IMR-90 (cell line): ENCODE measurements at regions not wholly inside any gene's neighbourhood (a gene's known extent, or its start where the extent isn't known, plus 50 kb on each side); places are given as distances from the start of the nearest gene placed in this dataset.

ENCODE experiments used
- ATAC-seq: fragments of 200-7000 bp; cut with Tn5 transposase; 2 replicates; pipeline ENCODE4 v1.9.1; 2020; ENCODE audit warnings: low read depth, mild to moderate bottlenecking, moderate library complexity
- BruUV-seq: library from RNA; stranded (reverse); fragments of 400-500 nt; replicated peaks from 2 replicates; lab custom pipeline; 2021; lab: Mats Ljungman, UMichigan
- CTCF ChIA-PET: fragments of 300-600 bp; formaldehyde crosslinking; extraction: SDS; loops from one replicate; lab custom pipeline; 2021; ENCODE audit warnings: antibody characterized with exemption; lab: Yijun Ruan, JAX
- POLR2A ChIA-PET: fragments of 300-600 bp; sonication (Branson Sonifier 250); formaldehyde crosslinking; loops from one replicate; lab custom pipeline; 2022; ENCODE audit warnings: antibody characterized with exemption; ENCODE audit not compliant: unreplicated experiment; lab: Charles Lee
- DNase-seq: peaks from one replicate; pipeline ENCODE4 v3.0.0; 2013
- H2AFZ ChIP-seq: replicated peaks from 2 replicates; pipeline ENCODE3; 2013; ENCODE audit warnings: low read length, mild to moderate bottlenecking; ENCODE audit not compliant: poor library complexity
- H2AK5ac ChIP-seq: 2 replicates; pipeline ENCODE4 v1.6.1; 2013; ENCODE audit warnings: low read depth, low read length, inconsistent platforms
- H2AK9ac ChIP-seq: replicated peaks from 2 replicates; pipeline ENCODE3; 2013; ENCODE audit warnings: mild to moderate bottlenecking, low read depth, low read length, moderate library complexity; ENCODE audit not compliant: poor library complexity
- H2BK120ac ChIP-seq: 2 replicates; pipeline ENCODE4 v1.6.1; 2013; ENCODE audit warnings: low read depth, low read length, inconsistent platforms
- H2BK15ac ChIP-seq: 3 replicates; pipeline ENCODE4 v1.6.1; 2013; ENCODE audit warnings: low read depth, low read length, inconsistent platforms
- H2BK20ac ChIP-seq: 2 replicates; pipeline ENCODE4 v1.6.1; 2013; ENCODE audit warnings: low read depth, mild to moderate bottlenecking, inconsistent platforms, low read length, moderate library complexity
- H2BK5ac ChIP-seq: 2 replicates; pipeline ENCODE4 v1.6.1; 2013; ENCODE audit warnings: mild to moderate bottlenecking, low read depth, low read length, inconsistent platforms; ENCODE audit not compliant: poor library complexity, severe bottlenecking
- H3K14ac ChIP-seq: replicated peaks from 2 replicates; pipeline ENCODE4 v1.6.1; 2013; ENCODE audit warnings: low read depth, low read length, inconsistent platforms
- H3K18ac ChIP-seq: 2 replicates; pipeline ENCODE4 v1.6.1; 2013; ENCODE audit warnings: low read depth, low read length, control low read depth
- H3K23ac ChIP-seq: 2 replicates; pipeline ENCODE4 v1.6.1; 2013; ENCODE audit warnings: low read depth, low read length, inconsistent platforms
- H3K27ac ChIP-seq: 2 replicates; pipeline ENCODE4 v1.5.1; 2013; ENCODE audit warnings: mild to moderate bottlenecking, control low read depth, low read length; ENCODE audit not compliant: insufficient read depth
- H3K27me3 ChIP-seq: 2 replicates; pipeline ENCODE4 v1.6.1; 2013; ENCODE audit warnings: low read length; ENCODE audit not compliant: control insufficient read depth, insufficient read depth
- H3K36me3 ChIP-seq: 2 replicates; pipeline ENCODE4 v1.6.1; 2013; ENCODE audit warnings: low read length, mixed read lengths; ENCODE audit not compliant: control insufficient read depth, insufficient read depth
- H3K4ac ChIP-seq: 2 replicates; pipeline ENCODE4 v1.6.1; 2013; ENCODE audit warnings: low read depth, low read length, inconsistent platforms
- H3K4me1 ChIP-seq: 2 replicates; pipeline ENCODE4 v1.6.1; 2013; ENCODE audit warnings: low read length, mixed read lengths; ENCODE audit not compliant: control insufficient read depth, insufficient read depth
- H3K4me2 ChIP-seq: 2 replicates; pipeline ENCODE4 v1.6.1; 2013; ENCODE audit warnings: low read depth, mild to moderate bottlenecking, control low read depth, low read length, moderate library complexity
- H3K4me3 ChIP-seq: 2 replicates; pipeline ENCODE4 v1.5.1; 2013; ENCODE audit warnings: low read depth, mild to moderate bottlenecking, control low read depth, low read length, moderate library complexity; ENCODE audit not compliant: insufficient read depth
- H3K56ac ChIP-seq: 2 replicates; pipeline ENCODE4 v1.6.1; 2013; ENCODE audit warnings: low read length, inconsistent platforms; ENCODE audit not compliant: insufficient read depth; ENCODE audit errors: extremely low read depth
- H3K79me1 ChIP-seq, 2 experiments: 2 replicates each; pipeline ENCODE4 v1.6.1; 2013; ENCODE audit warnings: low read length in 2 of 2, inconsistent platforms in 1 of 2, low read depth in 1 of 2
- H3K9ac ChIP-seq: 2 replicates; pipeline ENCODE4 v1.6.1; 2013; ENCODE audit warnings: low read depth, low read length, control low read depth
- H3K9me1 ChIP-seq: 2 replicates; pipeline ENCODE4 v1.6.1; 2013; ENCODE audit warnings: low read length, inconsistent platforms; ENCODE audit not compliant: insufficient read depth
- H3K9me3 ChIP-seq: 2 replicates; pipeline ENCODE4 v1.6.1; 2013; ENCODE audit warnings: low read length; ENCODE audit not compliant: control insufficient read depth, insufficient read depth
- H4K20me1 ChIP-seq: 2 replicates; pipeline ENCODE4 v1.6.1; 2013; ENCODE audit warnings: low read length, inconsistent platforms; ENCODE audit not compliant: insufficient read depth
- H4K5ac ChIP-seq: 2 replicates; pipeline ENCODE4 v1.6.1; 2013; ENCODE audit warnings: mild to moderate bottlenecking, low read depth, low read length, control low read depth
- H4K8ac ChIP-seq, 2 experiments: 2 replicates each; pipeline ENCODE4 v1.6.1; 2013; ENCODE audit warnings: low read depth in 2 of 2, low read length in 2 of 2, control low read depth in 1 of 2, inconsistent platforms in 1 of 2
- H4K91ac ChIP-seq: 2 replicates; pipeline ENCODE4 v1.6.1; 2013; ENCODE audit warnings: low read depth, low read length, inconsistent platforms; ENCODE audit not compliant: insufficient read depth
- BHLHE40 ChIP-seq: fragments of 150-350 bp; IDR thresholded peaks from 2 replicates; pipeline ENCODE4 v1.6.1; 2016; ENCODE audit warnings: mild to moderate bottlenecking, low read depth, low read length
- MAFK ChIP-seq: IDR thresholded peaks from 2 replicates; pipeline ENCODE4 v1.6.1; 2012; ENCODE audit warnings: low read depth, low read length, improper control_type of control experiment
- MAZ ChIP-seq: IDR thresholded peaks from 2 replicates; pipeline ENCODE4 v1.6.1; 2012; ENCODE audit warnings: low read depth, mild to moderate bottlenecking, low read length, improper control_type of control experiment, moderate library complexity, borderline replicate concordance
- MXI1 ChIP-seq: IDR thresholded peaks from 2 replicates; pipeline ENCODE4 v1.6.1; 2012; ENCODE audit warnings: low read depth, mild to moderate bottlenecking, low read length, moderate library complexity, borderline replicate concordance
- NFE2L2 ChIP-seq: fragments of 150-350 bp; IDR thresholded peaks from 2 replicates; pipeline ENCODE4 v1.6.1; 2016; ENCODE audit warnings: low read depth, mild to moderate bottlenecking, low read length
- RCOR1 ChIP-seq: IDR thresholded peaks from 2 replicates; pipeline ENCODE4 v1.6.1; 2012; ENCODE audit warnings: mild to moderate bottlenecking, low read length, improper control_type of control experiment; ENCODE audit not compliant: insufficient replicate concordance
- SMC3 ChIP-seq: fragments of 150-350 bp; IDR thresholded peaks from 2 replicates; pipeline ENCODE4 v1.6.1; 2016; ENCODE audit warnings: low read depth, mild to moderate bottlenecking, antibody characterized with exemption, low read length, moderate library complexity
- WGBS, 2 experiments: methylation state at CpG; one replicate each; pipeline versions ENCODE4 v1.1.5 to v1.1.7; 2013; ENCODE audit warnings: missing lambda C conversion rate in 2 of 2; ENCODE audit not compliant: insufficient read length in 1 of 2; ENCODE audit errors: extremely low coverage in 2 of 2; 5-methylcytosine and 5-hydroxymethylcytosine counted together
- dilution Hi-C: fragments of 300-500 bp; cut with HindIII; formaldehyde crosslinking; loops from one replicate; pipeline ENCODE4 v1.14.3; 2018; ENCODE audit warnings: low sequenced_read_pairs; ENCODE audit not compliant: unreplicated experiment
- in situ Hi-C: fragments of 300-500 bp; cut with MboI; formaldehyde crosslinking; loops from 3 replicates; pipeline ENCODE4 v1.14.3; 2019; ENCODE audit warnings: low sequenced_read_pairs, inconsistent platforms, mixed read lengths
- intact Hi-C: fragments of 100-400 bp; cut with micrococcal nuclease; formaldehyde crosslinking; loops from 2 replicates; pipeline ENCODE4 v1.10.0; 2022
- TF ChIP-seq, protein P1 (sequence below): fragments of 150-350 bp; IDR thresholded peaks from 2 replicates; pipeline ENCODE4 v1.6.1; 2017; ENCODE audit warnings: mild to moderate bottlenecking, antibody characterized with exemption, low read length, low read depth
- TF ChIP-seq, protein P2 (sequence below): conservative IDR thresholded peaks from 2 replicates; pipeline ENCODE4 v1.5.1; 2012; ENCODE audit warnings: mild to moderate bottlenecking, low read depth, low read length, improper control_type of control experiment

DNA sequence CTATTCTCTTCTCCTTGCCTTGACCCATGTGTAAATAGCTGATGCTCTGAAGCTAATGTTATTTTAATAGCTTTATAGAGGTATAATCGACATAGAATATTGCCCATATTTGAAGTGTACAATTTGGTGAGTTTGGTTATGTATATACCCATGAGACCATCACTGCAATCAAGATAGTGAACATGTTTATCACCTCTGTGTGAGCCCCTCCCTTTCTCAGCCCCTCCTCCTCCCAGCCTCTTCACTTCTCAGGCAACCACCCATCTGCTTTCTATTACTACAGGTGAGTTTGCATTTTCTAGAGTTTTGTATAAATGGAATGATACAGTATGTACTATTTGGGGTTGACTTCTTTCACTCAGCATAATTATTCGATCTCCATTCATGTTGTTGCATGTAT lies 181.1 kb downstream of the INO80D start:
- Histone ChIP-seq H2BK20ac (no peak overlapping the region), H3K18ac (no peak overlapping the region), H3K4ac (no peak overlapping the region), H3K4me2 (no peak overlapping the region), H2AFZ (no peak overlapping the region), H3K23ac (no peak overlapping the region), H3K14ac (no peak overlapping the region), H3K27me3 (peaks cover 13% of the 10 kb centered on the region), H3K79me1 (no peaks in the 10 kb centered on the region), H4K8ac (no peak overlapping the region), H3K56ac (no peak overlapping the region), H3K4me3 (no peak overlapping the region), H2BK15ac (no peak overlapping the region), H3K36me3 (no peaks in the 10 kb centered on the region), H2AK5ac (no peak overlapping the region), H3K27ac (no peak overlapping the region), H2BK5ac (no peak overlapping the region), H2AK9ac (no peak overlapping the region), H4K5ac (no peak overlapping the region), H3K9me1 (no peaks in the 10 kb centered on the region; the same call in 1 of the 2 replicates), H4K91ac (no peak overlapping the region), H2BK120ac (no peak overlapping the region), H4K20me1 (no peaks in the 10 kb centered on the region), H3K9ac (no peak overlapping the region), H3K4me1 (peaks cover 4% of the 10 kb centered on the region; the same call in 1 of the 2 replicates), H3K9me3 (peaks cover 3% of the 10 kb centered on the region)
- dilution Hi-C loops, result no loop called here
- DNase-seq (no peak), ATAC-seq (no peak)
- TF ChIP-seq SMC3, result no peak
- TF ChIP-seq MXI1, result no peak
- TF ChIP-seq BHLHE40, result no peak
- TF ChIP-seq MAZ, result no peak
- TF ChIP-seq MAFK, result no peak
- no peak for TF ChIP-seq RCOR1
- no peak for TF ChIP-seq NFE2L2
- TF ChIP-seq, protein P1, sequence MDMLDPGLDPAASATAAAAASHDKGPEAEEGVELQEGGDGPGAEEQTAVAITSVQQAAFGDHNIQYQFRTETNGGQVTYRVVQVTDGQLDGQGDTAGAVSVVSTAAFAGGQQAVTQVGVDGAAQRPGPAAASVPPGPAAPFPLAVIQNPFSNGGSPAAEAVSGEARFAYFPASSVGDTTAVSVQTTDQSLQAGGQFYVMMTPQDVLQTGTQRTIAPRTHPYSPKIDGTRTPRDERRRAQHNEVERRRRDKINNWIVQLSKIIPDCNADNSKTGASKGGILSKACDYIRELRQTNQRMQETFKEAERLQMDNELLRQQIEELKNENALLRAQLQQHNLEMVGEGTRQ, result no peak
- TF ChIP-seq, protein P2, sequence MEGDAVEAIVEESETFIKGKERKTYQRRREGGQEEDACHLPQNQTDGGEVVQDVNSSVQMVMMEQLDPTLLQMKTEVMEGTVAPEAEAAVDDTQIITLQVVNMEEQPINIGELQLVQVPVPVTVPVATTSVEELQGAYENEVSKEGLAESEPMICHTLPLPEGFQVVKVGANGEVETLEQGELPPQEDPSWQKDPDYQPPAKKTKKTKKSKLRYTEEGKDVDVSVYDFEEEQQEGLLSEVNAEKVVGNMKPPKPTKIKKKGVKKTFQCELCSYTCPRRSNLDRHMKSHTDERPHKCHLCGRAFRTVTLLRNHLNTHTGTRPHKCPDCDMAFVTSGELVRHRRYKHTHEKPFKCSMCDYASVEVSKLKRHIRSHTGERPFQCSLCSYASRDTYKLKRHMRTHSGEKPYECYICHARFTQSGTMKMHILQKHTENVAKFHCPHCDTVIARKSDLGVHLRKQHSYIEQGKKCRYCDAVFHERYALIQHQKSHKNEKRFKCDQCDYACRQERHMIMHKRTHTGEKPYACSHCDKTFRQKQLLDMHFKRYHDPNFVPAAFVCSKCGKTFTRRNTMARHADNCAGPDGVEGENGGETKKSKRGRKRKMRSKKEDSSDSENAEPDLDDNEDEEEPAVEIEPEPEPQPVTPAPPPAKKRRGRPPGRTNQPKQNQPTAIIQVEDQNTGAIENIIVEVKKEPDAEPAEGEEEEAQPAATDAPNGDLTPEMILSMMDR, result no peak
- POLR2A ChIA-PET, result no interaction called here
- CTCF ChIA-PET, result no interaction called here
- in situ Hi-C loops, result loop anchor here (25.0 kb wide), 1 partner anchor 1643 kb away; no protein-coding TSS in a partner anchor
- no CpG with 5 or more reads among the region's 2 CpGs for WGBS, 2 experiments
- no TSS peak for BruUV-seq
- intact Hi-C loops, result no loop called here
